Astrocyte (in vitro differentiated cells and primary cell): ENCODE measurements at regions not wholly inside any gene's neighbourhood (a gene's known extent, or its start where the extent isn't known, plus 50 kb on each side); places are given as distances from the start of the nearest gene placed in this dataset.

Experiments
- DNase-seq: peaks from one replicate; pipeline ENCODE4 v3.0.0-alpha.2; 2010; ENCODE audit warnings: low read depth
- FAIRE-seq: peaks from 2 replicates; lab custom pipeline; 2011; peaks lifted over from hg19 to GRCh38; lab: Jason Lieb, UNC
- H2AFZ ChIP-seq: 2 replicates; pipeline ENCODE4 v1.6.0; 2012; ENCODE audit warnings: low read depth, low read length, inconsistent platforms
- H3K27ac ChIP-seq: 2 replicates; pipeline ENCODE4 v1.5.1; 2011; ENCODE audit warnings: low read depth, low read length, inconsistent platforms
- H3K27me3 ChIP-seq: 2 replicates; pipeline ENCODE4 v1.6.0; 2011; ENCODE audit warnings: low read length, inconsistent platforms; ENCODE audit not compliant: insufficient read depth
- H3K36me3 ChIP-seq: 2 replicates; pipeline ENCODE4 v1.5.1; 2011; ENCODE audit warnings: low read length, inconsistent platforms; ENCODE audit not compliant: insufficient read depth
- H3K4me1 ChIP-seq: 2 replicates; pipeline ENCODE4 v1.5.1; 2011; ENCODE audit warnings: low read length, inconsistent platforms; ENCODE audit not compliant: insufficient read depth
- H3K4me2 ChIP-seq: 2 replicates; pipeline ENCODE4 v1.6.0; 2012; ENCODE audit warnings: low read length, inconsistent platforms
- H3K4me3 ChIP-seq: 2 replicates; pipeline ENCODE4 v1.5.1; 2011; ENCODE audit warnings: low read depth, mild to moderate bottlenecking, low read length, inconsistent platforms; ENCODE audit not compliant: insufficient read depth
- H3K79me2 ChIP-seq: 2 replicates; pipeline ENCODE4 v1.6.0; 2012; ENCODE audit warnings: mild to moderate bottlenecking, low read length, inconsistent platforms; ENCODE audit not compliant: insufficient read depth
- H3K9ac ChIP-seq: 2 replicates; pipeline ENCODE4 v1.6.0; 2012; ENCODE audit warnings: mild to moderate bottlenecking, low read length, inconsistent platforms
- H3K9me3 ChIP-seq: 2 replicates; pipeline ENCODE4 v1.5.1; 2012; ENCODE audit warnings: low read depth, mild to moderate bottlenecking, low read length, inconsistent platforms; ENCODE audit not compliant: insufficient read depth
- H4K20me1 ChIP-seq: 2 replicates; pipeline ENCODE4 v1.6.0; 2012; ENCODE audit warnings: low read length, inconsistent platforms; ENCODE audit not compliant: insufficient read depth
- H3K27ac Mint-ChIP-seq: one replicate; pipeline ENCODE4 v1.8.0; 2021; ENCODE audit warnings: mild to moderate bottlenecking, mixed read lengths; ENCODE audit not compliant: unreplicated experiment
- H3K27me3 Mint-ChIP-seq: one replicate; pipeline ENCODE4 v1.8.0; 2021; ENCODE audit warnings: low read depth, mixed read lengths; ENCODE audit not compliant: unreplicated experiment
- H3K36me3 Mint-ChIP-seq: one replicate; pipeline ENCODE4 v1.8.0; 2021; ENCODE audit warnings: low read depth, mixed read lengths; ENCODE audit not compliant: unreplicated experiment
- H3K4me1 Mint-ChIP-seq: one replicate; pipeline ENCODE4 v1.8.0; 2021; ENCODE audit warnings: low read depth, mixed read lengths; ENCODE audit not compliant: unreplicated experiment
- H3K4me3 Mint-ChIP-seq: one replicate; pipeline ENCODE4 v1.8.0; 2021; ENCODE audit warnings: mild to moderate bottlenecking, moderate library complexity, mixed read lengths; ENCODE audit not compliant: unreplicated experiment
- H3K9me3 Mint-ChIP-seq: one replicate; pipeline ENCODE4 v1.8.0; 2021; ENCODE audit warnings: mild to moderate bottlenecking, mixed read lengths; ENCODE audit not compliant: unreplicated experiment
- EZH2 ChIP-seq: IDR thresholded peaks from 2 replicates; pipeline ENCODE4 v1.6.1; 2012; ENCODE audit warnings: mild to moderate bottlenecking, low read length, inconsistent platforms; ENCODE audit not compliant: insufficient read depth
- TF ChIP-seq, protein P1 (sequence below): IDR thresholded peaks from 2 replicates; pipeline ENCODE4 v1.5.1; 2011; ENCODE audit warnings: low read depth, mild to moderate bottlenecking, inconsistent platforms, low read length, moderate library complexity; ENCODE audit not compliant: insufficient read depth

DNA sequence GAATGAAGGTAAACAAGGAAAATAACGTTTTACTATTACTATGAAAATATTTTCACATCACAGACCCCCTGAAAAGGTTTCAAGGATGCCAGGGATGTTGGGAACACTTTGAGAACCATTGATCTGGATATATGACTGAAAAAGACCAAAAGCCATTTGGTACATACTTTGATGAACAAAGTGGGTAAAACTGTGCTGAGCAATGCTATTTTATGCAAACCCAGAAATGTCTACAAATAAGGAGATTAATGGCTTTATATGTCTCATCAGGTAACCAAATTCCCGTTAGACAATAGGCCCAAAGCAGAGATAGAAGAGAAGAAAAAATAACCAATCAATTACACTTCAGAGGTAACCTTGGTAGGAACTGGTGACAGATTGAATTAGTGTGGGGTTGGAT lies 101.4 kb upstream of the CNKSR3 start:
- Mint-ChIP-seq H3K27ac (no peak overlapping the region), H3K4me1 (peaks cover 17% of the 10 kb centered on the region), H3K9me3 (no peaks in the 10 kb centered on the region), H3K4me3 (no peak overlapping the region), H3K27me3 (peaks cover 1% of the 10 kb centered on the region), H3K36me3 (no peaks in the 10 kb centered on the region)
- H2AFZ ChIP-seq, result no peak overlapping the region
- H3K79me2 ChIP-seq, result no peaks in the 10 kb centered on the region
- H3K4me1 ChIP-seq, result peaks cover 24% of the 10 kb centered on the region
- no peaks in the 10 kb centered on the region for H3K27me3 ChIP-seq
- no peak for TF ChIP-seq EZH2
- TF ChIP-seq, protein P1, sequence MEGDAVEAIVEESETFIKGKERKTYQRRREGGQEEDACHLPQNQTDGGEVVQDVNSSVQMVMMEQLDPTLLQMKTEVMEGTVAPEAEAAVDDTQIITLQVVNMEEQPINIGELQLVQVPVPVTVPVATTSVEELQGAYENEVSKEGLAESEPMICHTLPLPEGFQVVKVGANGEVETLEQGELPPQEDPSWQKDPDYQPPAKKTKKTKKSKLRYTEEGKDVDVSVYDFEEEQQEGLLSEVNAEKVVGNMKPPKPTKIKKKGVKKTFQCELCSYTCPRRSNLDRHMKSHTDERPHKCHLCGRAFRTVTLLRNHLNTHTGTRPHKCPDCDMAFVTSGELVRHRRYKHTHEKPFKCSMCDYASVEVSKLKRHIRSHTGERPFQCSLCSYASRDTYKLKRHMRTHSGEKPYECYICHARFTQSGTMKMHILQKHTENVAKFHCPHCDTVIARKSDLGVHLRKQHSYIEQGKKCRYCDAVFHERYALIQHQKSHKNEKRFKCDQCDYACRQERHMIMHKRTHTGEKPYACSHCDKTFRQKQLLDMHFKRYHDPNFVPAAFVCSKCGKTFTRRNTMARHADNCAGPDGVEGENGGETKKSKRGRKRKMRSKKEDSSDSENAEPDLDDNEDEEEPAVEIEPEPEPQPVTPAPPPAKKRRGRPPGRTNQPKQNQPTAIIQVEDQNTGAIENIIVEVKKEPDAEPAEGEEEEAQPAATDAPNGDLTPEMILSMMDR, result no peak
- H3K36me3 ChIP-seq, result no peaks in the 10 kb centered on the region
- no peaks in the 10 kb centered on the region for H3K9me3 ChIP-seq
- no peak overlapping the region for H3K4me2 ChIP-seq
- FAIRE-seq, result no peak
- H3K27ac ChIP-seq, result no peak overlapping the region
- DNase-seq, result no peak
- H4K20me1 ChIP-seq, result no peaks in the 10 kb centered on the region
- no peak overlapping the region for H3K4me3 ChIP-seq
- no peak overlapping the region for H3K9ac ChIP-seq

DNA sequence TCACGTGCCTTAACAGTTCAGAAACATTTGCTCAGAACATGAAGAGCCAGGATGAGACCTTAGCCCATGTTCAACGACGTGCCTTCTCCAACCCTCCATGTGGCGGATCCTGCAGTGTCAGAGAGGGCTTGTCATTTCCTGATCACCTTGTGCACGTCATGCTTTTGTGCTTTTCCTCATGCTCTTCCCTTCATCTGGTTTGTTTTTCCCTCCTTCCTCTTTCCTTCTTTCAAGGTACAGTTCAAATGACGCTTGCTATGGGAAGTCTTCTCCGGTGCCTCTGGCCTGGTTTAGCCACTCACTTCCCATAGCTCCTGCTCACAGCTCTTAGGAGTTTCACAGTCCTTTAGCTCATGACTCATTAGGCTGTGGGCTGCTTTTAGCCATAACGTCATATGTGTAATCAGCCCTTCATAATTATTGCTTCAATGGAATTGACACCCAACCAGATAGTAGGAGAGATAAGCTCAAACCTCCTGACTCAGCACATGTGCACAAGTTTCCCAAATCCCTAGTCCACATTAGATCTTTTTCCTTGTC lies 102.7 kb upstream of the CNKSR3 start:
- H3K4me3 ChIP-seq, result no peak overlapping the region
- no peak overlapping the region for H3K4me3 Mint-ChIP-seq
- no peaks in the 10 kb centered on the region for H3K79me2 ChIP-seq
- H3K36me3 ChIP-seq, result no peaks in the 10 kb centered on the region
- DNase-seq (peak; percentile 95), FAIRE-seq (no peak)
- H2AFZ ChIP-seq, result peak overlapping the region; percentile 54
- H3K4me1 Mint-ChIP-seq, result peaks cover 17% of the 10 kb centered on the region
- peak overlapping the region; percentile 7 for H3K27ac Mint-ChIP-seq
- H3K4me2 ChIP-seq, result peak overlapping the region; percentile 35
- no peaks in the 10 kb centered on the region for H3K36me3 Mint-ChIP-seq
- H3K9me3 ChIP-seq, result no peaks in the 10 kb centered on the region
- H3K27me3 Mint-ChIP-seq, result no peaks in the 10 kb centered on the region
- H4K20me1 ChIP-seq, result no peaks in the 10 kb centered on the region
- no peak for TF ChIP-seq EZH2
- TF ChIP-seq, protein P1, result no peak
- peaks cover 24% of the 10 kb centered on the region for H3K4me1 ChIP-seq
- H3K27ac ChIP-seq, result no peak overlapping the region
- no peaks in the 10 kb centered on the region for H3K27me3 ChIP-seq
- H3K9me3 Mint-ChIP-seq, result no peaks in the 10 kb centered on the region
- no peak overlapping the region for H3K9ac ChIP-seq

DNA sequence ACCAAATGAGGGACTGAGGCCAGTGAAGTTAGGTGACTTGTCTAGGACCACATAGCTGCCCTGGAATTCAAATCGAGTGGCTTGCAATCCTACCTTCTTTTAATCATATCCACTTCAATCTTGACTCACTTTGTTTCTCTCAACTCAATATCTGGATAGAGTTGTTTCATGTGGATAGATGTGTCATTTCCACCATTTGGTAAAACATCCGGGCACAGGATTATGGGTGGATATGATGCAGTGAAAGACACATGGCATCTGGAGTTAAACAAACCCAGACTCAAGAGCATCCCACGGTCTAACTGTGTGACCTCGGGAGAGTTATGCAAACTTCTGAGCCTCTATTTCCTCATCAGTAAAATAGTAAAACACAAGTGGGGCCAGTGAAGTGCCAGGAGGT lies 103.6 kb upstream of the CNKSR3 start:
- Histone ChIP-seq H4K20me1 (no peaks in the 10 kb centered on the region), H3K9me3 (no peaks in the 10 kb centered on the region), H2AFZ (no peak overlapping the region), H3K79me2 (no peaks in the 10 kb centered on the region), H3K4me3 (no peak overlapping the region), H3K36me3 (no peaks in the 10 kb centered on the region), H3K4me1 (peaks cover 24% of the 10 kb centered on the region), H3K9ac (no peak overlapping the region), H3K4me2 (peak overlapping the region; percentile 1), H3K27ac (no peak overlapping the region), H3K27me3 (no peaks in the 10 kb centered on the region)
- Mint-ChIP-seq H3K4me1 (peaks cover 17% of the 10 kb centered on the region), H3K36me3 (no peaks in the 10 kb centered on the region), H3K27ac (no peak overlapping the region), H3K27me3 (no peaks in the 10 kb centered on the region), H3K4me3 (no peak overlapping the region), H3K9me3 (no peaks in the 10 kb centered on the region)
- DNase-seq (peak; percentile 48), FAIRE-seq (no peak)
- TF ChIP-seq EZH2, result no peak
- TF ChIP-seq, protein P1, result no peak
